Sigmoid colon (tissue), 6 donors: ENCODE measurements at regions not wholly inside any gene's neighbourhood (a gene's known extent, or its start where the extent isn't known, plus 50 kb on each side); places are given as distances from the start of the nearest gene placed in this dataset.

Source experiments
- DNase-seq: peaks from one replicate; pipeline ENCODE4 v3.0.0-alpha.2; 2019
- H3K27ac ChIP-seq, 4 donors: fragments of 200-600 bp; sonication (generic); one replicate each; pipeline ENCODE4 v1.5.1; 2016 to 2019; ENCODE audit warnings: mild to moderate bottlenecking in 1 of 4
- H3K27me3 ChIP-seq, 3 donors: fragments of 200-600 bp; sonication (generic); one replicate each; pipeline ENCODE4 v1.5.1; 2019; ENCODE audit warnings: mild to moderate bottlenecking in 1 of 3
- H3K36me3 ChIP-seq, 4 donors: fragments of 200-600 bp; sonication (generic); one replicate each; pipeline ENCODE4 v1.5.1; 2016 to 2019
- H3K4me1 ChIP-seq, 4 donors: fragments of 200-600 bp; sonication (generic); one replicate each; pipeline ENCODE4 v1.5.1; 2017 to 2019
- H3K4me3 ChIP-seq, 4 donors: fragments of 200-600 bp; sonication (generic); one replicate each; pipeline ENCODE4 v1.5.1; 2017 to 2019; ENCODE audit warnings: mild to moderate bottlenecking in 2 of 4, moderate library complexity in 1 of 4
- H3K9me3 ChIP-seq, 4 donors: fragments of 200-600 bp in 3 of 4; sonication (generic) in 3 of 4; one replicate each; pipeline versions ENCODE4 v1.5.1 to v1.6.1; 2013 to 2019
- EP300 ChIP-seq, 4 donors: sonication (generic); formaldehyde crosslinking; IDR thresholded peaks; one replicate each; pipeline ENCODE4 v1.6.1; 2017; ENCODE audit warnings: antibody characterized with exemption in 4 of 4
- POLR2A ChIP-seq, 2 donors: fragments of 450-650 bp; IDR thresholded peaks; one replicate each; pipeline ENCODE4 v1.6.1; 2016; ENCODE audit warnings: antibody characterized with exemption in 2 of 2, mild to moderate bottlenecking in 2 of 2, moderate library complexity in 2 of 2
- POLR2AphosphoS5 ChIP-seq, 4 donors: sonication (generic); formaldehyde crosslinking; IDR thresholded peaks; one replicate each; pipeline ENCODE4 v1.6.1; 2017; ENCODE audit warnings: antibody characterized with exemption in 4 of 4
- WGBS, 2 donors: extraction: QIAGEN DNeasy Blood & Tissue Kit; methylation state at CpG; one replicate each; pipeline ENCODE4 v1.1.7; 2013; 5-methylcytosine and 5-hydroxymethylcytosine counted together
- intact Hi-C: fragments of 100-400 bp; cut with DNase I; formaldehyde crosslinking; loops from one replicate; pipeline ENCODE4 v1.15.1; 2023
- small RNA-seq, 3 donors: library from RNA; depleted of rRNA; stranded (forward); fragments of <200 nt; gene quantifications; one replicate each; pipeline ENCODE3, GENCODE V24; 2016
- TF ChIP-seq, protein P1 (sequence below), 4 experiments: fragments of 450-650 bp in 3 of 4; fragments of 200-600 bp in 1 of 4; IDR thresholded peaks; one replicate each; pipeline ENCODE4 v1.5.1; 2016 to 2019; ENCODE audit warnings: antibody characterized with exemption in 4 of 4, mild to moderate bottlenecking in 3 of 4, moderate library complexity in 2 of 4
- donor health status: healthy with polysubstance abuse.
- donor health status: healthy.

DNA sequence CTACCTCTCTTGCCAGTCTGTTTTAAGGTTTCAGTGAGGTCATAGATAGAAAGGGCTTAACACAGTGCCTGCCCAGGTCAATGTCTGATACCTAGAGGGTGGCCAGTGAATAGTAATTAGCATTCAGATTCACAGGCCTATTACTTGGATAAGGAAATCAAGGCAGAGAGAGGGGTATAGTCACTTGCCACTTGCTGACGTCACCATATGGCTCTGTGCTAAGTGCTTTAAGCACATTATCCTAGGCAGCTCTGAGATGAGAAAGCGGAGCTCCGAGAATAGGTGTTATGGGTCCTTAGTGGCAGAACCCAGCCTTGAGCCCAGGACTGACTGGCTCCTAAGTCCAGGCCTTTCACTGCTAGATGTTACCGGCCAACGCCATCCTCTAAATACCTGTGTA, 51.5 kb upstream of the DAB1 start:
- no peaks in the 10 kb centered on the region for H3K9me3 ChIP-seq
- TF ChIP-seq, protein P1, sequence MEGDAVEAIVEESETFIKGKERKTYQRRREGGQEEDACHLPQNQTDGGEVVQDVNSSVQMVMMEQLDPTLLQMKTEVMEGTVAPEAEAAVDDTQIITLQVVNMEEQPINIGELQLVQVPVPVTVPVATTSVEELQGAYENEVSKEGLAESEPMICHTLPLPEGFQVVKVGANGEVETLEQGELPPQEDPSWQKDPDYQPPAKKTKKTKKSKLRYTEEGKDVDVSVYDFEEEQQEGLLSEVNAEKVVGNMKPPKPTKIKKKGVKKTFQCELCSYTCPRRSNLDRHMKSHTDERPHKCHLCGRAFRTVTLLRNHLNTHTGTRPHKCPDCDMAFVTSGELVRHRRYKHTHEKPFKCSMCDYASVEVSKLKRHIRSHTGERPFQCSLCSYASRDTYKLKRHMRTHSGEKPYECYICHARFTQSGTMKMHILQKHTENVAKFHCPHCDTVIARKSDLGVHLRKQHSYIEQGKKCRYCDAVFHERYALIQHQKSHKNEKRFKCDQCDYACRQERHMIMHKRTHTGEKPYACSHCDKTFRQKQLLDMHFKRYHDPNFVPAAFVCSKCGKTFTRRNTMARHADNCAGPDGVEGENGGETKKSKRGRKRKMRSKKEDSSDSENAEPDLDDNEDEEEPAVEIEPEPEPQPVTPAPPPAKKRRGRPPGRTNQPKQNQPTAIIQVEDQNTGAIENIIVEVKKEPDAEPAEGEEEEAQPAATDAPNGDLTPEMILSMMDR (IDR thresholded peaks at IDR 0.05), result no peak
- TF ChIP-seq POLR2AphosphoS5 (IDR thresholded peaks at IDR 0.05) (no peak), EP300 (IDR thresholded peaks at IDR 0.05) (no peak), POLR2A (IDR thresholded peaks at IDR 0.05) (no peak)
- no peak for DNase-seq
- H3K36me3 ChIP-seq, result no peaks in the 10 kb centered on the region
- no peak overlapping the region for H3K4me3 ChIP-seq
- H3K27me3 ChIP-seq, result no peaks in the 10 kb centered on the region
- intact Hi-C loops, result no loop called here
- WGBS, 2 donors, result 93% methylated on average over 5 of the region's 5 CpGs
- H3K4me1 ChIP-seq, result no peaks in the 10 kb centered on the region
- no peak overlapping the region for H3K27ac ChIP-seq

- Histone ChIP-seq H3K9me3 (no peaks in the 10 kb centered on the region), H3K4me3 (no peak overlapping the region), H3K4me1 (no peaks in the 10 kb centered on the region), H3K27me3 (no peaks in the 10 kb centered on the region), H3K27ac (no peak overlapping the region), H3K36me3 (no peaks in the 10 kb centered on the region)
- intact Hi-C loops, result no loop called here
- no peak for DNase-seq
- no peak for TF ChIP-seq POLR2A (IDR thresholded peaks at IDR 0.05)
- TF ChIP-seq, protein P1 (IDR thresholded peaks at IDR 0.05), result no peak
- TF ChIP-seq EP300 (IDR thresholded peaks at IDR 0.05), result no peak
- no peak for TF ChIP-seq POLR2AphosphoS5 (IDR thresholded peaks at IDR 0.05)
- 76 to 85% methylated on average over 4 of the region's 4 CpGs for WGBS, 2 donors
Measured at GRCh38 chr1:57474137-57474750, 50.4 kb upstream of the DAB1 start.

Small RNA genes in the stretch of these regions (small RNA-seq; reads per million reads assigned to genes)
- gene AL445193.1, result 0 reads per million in 3 donors
